ENCODE measurements at regions not wholly inside any gene's neighbourhood (a gene's known extent, or its start where the extent isn't known, plus 50 kb on each side); places are given as distances from the start of the nearest gene placed in this dataset.

GRCh38 chr5:97967292-97967691 is 784.2 kb upstream of the RIOK2 start:
- no peaks in the 10 kb centered on the region for H3K9me3 ChIP-seq (ENCODE audit: low read length)
- TF ChIP-seq EZH2 (IDR thresholded peaks at IDR 0.05; ENCODE audit: borderline replicate concordance, low read length), result no peak
- TF ChIP-seq, protein P1, sequence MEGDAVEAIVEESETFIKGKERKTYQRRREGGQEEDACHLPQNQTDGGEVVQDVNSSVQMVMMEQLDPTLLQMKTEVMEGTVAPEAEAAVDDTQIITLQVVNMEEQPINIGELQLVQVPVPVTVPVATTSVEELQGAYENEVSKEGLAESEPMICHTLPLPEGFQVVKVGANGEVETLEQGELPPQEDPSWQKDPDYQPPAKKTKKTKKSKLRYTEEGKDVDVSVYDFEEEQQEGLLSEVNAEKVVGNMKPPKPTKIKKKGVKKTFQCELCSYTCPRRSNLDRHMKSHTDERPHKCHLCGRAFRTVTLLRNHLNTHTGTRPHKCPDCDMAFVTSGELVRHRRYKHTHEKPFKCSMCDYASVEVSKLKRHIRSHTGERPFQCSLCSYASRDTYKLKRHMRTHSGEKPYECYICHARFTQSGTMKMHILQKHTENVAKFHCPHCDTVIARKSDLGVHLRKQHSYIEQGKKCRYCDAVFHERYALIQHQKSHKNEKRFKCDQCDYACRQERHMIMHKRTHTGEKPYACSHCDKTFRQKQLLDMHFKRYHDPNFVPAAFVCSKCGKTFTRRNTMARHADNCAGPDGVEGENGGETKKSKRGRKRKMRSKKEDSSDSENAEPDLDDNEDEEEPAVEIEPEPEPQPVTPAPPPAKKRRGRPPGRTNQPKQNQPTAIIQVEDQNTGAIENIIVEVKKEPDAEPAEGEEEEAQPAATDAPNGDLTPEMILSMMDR (IDR thresholded peaks at IDR 0.05; ENCODE audit: low read length), result no peak
- H3K27ac ChIP-seq (ENCODE audit: low read depth, low read length, poor library complexity, severe bottlenecking), result no peak overlapping the region
- no peak overlapping the region for H3K4me3 ChIP-seq (ENCODE audit: low read depth, low read length, poor library complexity, severe bottlenecking)
- no peak overlapping the region for H3K4me2 ChIP-seq (ENCODE audit: low read length)
- no peaks in the 10 kb centered on the region for H3K36me3 ChIP-seq (ENCODE audit: insufficient read depth, low read length)
- H3K9ac ChIP-seq (ENCODE audit: low read length), result no peak overlapping the region
- no peaks in the 10 kb centered on the region for H3K4me1 ChIP-seq (ENCODE audit: insufficient read depth, low read length, severe bottlenecking)
- H2AFZ ChIP-seq (ENCODE audit: low read length), result no peak overlapping the region
- no peaks in the 10 kb centered on the region for H3K9me2 ChIP-seq (ENCODE audit: low read depth, low read length)
- H4K20me1 ChIP-seq (ENCODE audit: insufficient read depth, low read length), result no peaks in the 10 kb centered on the region
- no peaks in the 10 kb centered on the region for H3K27me3 ChIP-seq (ENCODE audit: insufficient read depth, low read length)
- H3F3A ChIP-seq (ENCODE audit: insufficient read depth, low read length), result no peaks in the 10 kb centered on the region
- no peaks in the 10 kb centered on the region for H3K79me2 ChIP-seq (ENCODE audit: insufficient read depth, low read length)

- Histone ChIP-seq H4K20me1 (ENCODE audit: insufficient read depth, low read length) (no peaks in the 10 kb centered on the region), H3K9me2 (ENCODE audit: low read depth, low read length) (no peaks in the 10 kb centered on the region), H3K9ac (ENCODE audit: low read length) (no peak overlapping the region), H3K4me1 (ENCODE audit: insufficient read depth, low read length, severe bottlenecking) (no peaks in the 10 kb centered on the region), H3K4me2 (ENCODE audit: low read length) (no peak overlapping the region), H3K27ac (ENCODE audit: low read depth, low read length, poor library complexity, severe bottlenecking) (no peak overlapping the region), H3K4me3 (ENCODE audit: low read depth, low read length, poor library complexity, severe bottlenecking) (no peak overlapping the region), H3K36me3 (ENCODE audit: insufficient read depth, low read length) (no peaks in the 10 kb centered on the region), H3K27me3 (ENCODE audit: insufficient read depth, low read length) (no peaks in the 10 kb centered on the region), H2AFZ (ENCODE audit: low read length) (no peak overlapping the region), H3F3A (ENCODE audit: insufficient read depth, low read length) (no peaks in the 10 kb centered on the region), H3K79me2 (ENCODE audit: insufficient read depth, low read length) (no peaks in the 10 kb centered on the region), H3K9me3 (ENCODE audit: low read length) (no peaks in the 10 kb centered on the region)
- TF ChIP-seq, protein P1 (IDR thresholded peaks at IDR 0.05; ENCODE audit: low read length), result no peak
- TF ChIP-seq EZH2 (IDR thresholded peaks at IDR 0.05; ENCODE audit: borderline replicate concordance, low read length), result no peak
Measured at GRCh38 chr5:97968346-97968745, 785.3 kb upstream of the RIOK2 start.

DNA sequence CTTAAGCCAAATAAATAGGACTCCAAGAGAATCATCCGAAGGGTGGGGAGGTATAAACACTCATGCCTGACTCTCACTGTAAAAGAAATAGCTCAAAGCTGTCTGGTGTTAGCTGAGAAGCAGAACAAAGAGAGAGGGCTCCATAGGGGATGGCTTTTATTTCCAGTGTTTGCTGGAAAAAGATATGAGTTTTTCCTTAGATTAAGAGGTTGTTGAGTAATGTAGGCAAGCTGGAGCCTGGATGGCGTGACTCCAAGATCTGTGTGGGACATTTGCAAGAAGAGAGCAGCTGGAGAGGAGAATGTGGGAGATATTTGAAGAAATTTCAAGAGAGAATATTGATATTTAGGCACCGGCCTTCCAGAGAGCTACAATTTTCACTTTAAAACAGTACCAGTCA is 793.7 kb upstream of the RGMB start:
- TF ChIP-seq, protein P1 (IDR thresholded peaks at IDR 0.05; ENCODE audit: low read length), result no peak
- no peak for TF ChIP-seq EZH2 (IDR thresholded peaks at IDR 0.05; ENCODE audit: borderline replicate concordance, low read length)
- no peaks in the 10 kb centered on the region for H3K36me3 ChIP-seq (ENCODE audit: insufficient read depth, low read length)
- H3K27ac ChIP-seq (ENCODE audit: low read depth, low read length, poor library complexity, severe bottlenecking), result no peak overlapping the region
- no peaks in the 10 kb centered on the region for H3K9me2 ChIP-seq (ENCODE audit: low read depth, low read length)
- no peak overlapping the region for H3K4me2 ChIP-seq (ENCODE audit: low read length)
- H3K27me3 ChIP-seq (ENCODE audit: insufficient read depth, low read length), result no peaks in the 10 kb centered on the region
- H4K20me1 ChIP-seq (ENCODE audit: insufficient read depth, low read length), result no peaks in the 10 kb centered on the region
- H3F3A ChIP-seq (ENCODE audit: insufficient read depth, low read length), result no peaks in the 10 kb centered on the region
- H3K4me1 ChIP-seq (ENCODE audit: insufficient read depth, low read length, severe bottlenecking), result no peaks in the 10 kb centered on the region
- no peaks in the 10 kb centered on the region for H3K9me3 ChIP-seq (ENCODE audit: low read length)
- no peak overlapping the region for H3K4me3 ChIP-seq (ENCODE audit: low read depth, low read length, poor library complexity, severe bottlenecking)
- H3K9ac ChIP-seq (ENCODE audit: low read length), result no peak overlapping the region
- no peaks in the 10 kb centered on the region for H3K79me2 ChIP-seq (ENCODE audit: insufficient read depth, low read length)
- H2AFZ ChIP-seq (ENCODE audit: low read length), result no peak overlapping the region

Data from OCI-LY1 (cell line).